Fibroblast of peridontal ligament (primary cell): ENCODE measurements at regions not wholly inside any gene's neighbourhood (a gene's known extent, or its start where the extent isn't known, plus 50 kb on each side); places are given as distances from the start of the nearest gene placed in this dataset.
"Not testable (repeated sequence)": the region's sequence is repeated elsewhere in the genome, so short reads cannot be mapped to it uniquely, and the experiment has no call there.

Experiments used
- DNase-seq: peaks from one replicate; pipeline ENCODE4 v3.0.0-alpha.2; 2010; ENCODE audit errors: extremely low read depth

DNA sequence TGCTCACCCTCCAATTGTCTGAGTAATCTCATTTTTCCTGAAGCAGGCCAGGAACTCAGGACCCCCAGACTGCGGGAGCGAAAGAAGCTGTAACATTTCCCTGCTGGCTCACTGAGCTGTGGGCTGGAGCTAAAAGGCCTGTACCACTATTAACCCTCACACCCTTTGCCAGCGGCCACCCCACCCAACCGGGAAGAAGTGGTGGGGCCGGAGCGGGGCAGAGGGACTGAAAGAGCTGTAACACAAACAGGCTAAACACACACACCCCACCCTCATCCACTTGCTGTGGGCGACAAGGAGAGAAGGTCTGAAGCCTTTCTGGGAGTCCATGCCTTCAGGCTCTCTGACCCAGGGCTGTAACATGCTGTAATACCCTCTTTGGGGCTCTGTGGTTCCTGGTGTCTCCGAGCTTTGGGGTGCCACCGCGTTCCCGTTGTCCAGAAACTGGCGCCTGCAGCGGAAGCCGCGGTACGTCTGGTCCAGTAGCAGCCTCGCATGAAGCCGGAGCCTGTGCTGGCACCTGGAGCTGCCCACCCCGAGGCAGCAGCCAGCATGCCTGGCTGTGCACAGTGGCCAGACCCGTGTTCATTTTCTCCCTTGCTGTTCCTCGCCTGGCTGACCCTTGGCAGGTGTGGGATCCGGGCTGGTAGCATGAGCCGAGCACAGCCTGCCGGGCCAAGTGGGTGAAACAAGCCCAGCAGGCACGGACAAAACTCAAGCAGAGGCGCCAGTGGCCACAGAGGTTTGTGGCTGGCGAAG, 345.5 kb upstream of the MGAT4C start:
- DNase-seq, result no peak

DNA sequence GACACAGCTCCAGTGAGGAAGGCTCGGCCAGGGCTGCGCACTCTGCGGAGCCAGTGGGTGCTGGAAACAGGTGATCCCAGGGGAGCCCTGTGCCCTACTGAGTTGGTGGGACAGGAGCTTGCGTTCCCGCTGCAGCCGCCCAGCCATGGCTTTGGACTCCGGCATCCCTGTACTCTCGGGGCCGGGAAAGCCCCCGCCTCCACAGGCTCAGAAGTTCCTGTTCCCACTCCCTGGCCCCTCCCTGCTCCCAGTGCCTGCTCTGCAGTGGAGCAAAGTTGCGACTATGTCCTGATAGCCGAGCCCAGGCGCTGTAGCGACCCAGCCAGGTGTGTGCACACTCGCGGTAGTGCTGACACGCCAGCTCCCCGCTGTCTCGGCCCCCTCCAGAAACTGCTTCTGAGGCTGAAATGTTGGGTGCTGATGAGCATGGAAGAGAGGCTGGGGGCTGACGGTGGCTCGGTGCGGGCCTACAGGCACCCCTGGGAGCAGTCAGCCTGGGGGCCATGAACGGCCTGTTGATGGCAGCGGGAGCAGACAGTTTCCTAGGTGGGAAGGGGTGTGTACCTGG, 344.6 kb upstream of the MGAT4C start:
- no peak for DNase-seq

DNA sequence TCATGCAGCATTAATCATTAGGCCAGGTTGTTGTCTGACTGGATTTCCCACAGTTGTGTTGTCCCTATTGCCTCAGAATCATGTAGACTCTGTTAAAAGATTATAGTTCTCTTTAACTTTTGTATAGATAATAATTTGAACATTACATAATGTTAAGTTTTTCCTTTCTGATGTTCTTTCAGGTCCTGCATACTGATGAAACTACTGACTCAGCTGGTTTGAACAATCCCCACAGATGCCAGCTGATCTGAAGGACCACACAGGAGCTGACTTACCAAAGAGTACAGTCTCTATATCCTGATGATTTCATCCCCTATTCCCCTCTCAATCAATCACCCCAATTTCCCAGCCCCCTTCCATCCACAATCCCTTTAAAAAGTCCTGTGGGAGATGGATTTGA, 341.2 kb upstream of the MGAT4C start:
- no peak for DNase-seq

DNA sequence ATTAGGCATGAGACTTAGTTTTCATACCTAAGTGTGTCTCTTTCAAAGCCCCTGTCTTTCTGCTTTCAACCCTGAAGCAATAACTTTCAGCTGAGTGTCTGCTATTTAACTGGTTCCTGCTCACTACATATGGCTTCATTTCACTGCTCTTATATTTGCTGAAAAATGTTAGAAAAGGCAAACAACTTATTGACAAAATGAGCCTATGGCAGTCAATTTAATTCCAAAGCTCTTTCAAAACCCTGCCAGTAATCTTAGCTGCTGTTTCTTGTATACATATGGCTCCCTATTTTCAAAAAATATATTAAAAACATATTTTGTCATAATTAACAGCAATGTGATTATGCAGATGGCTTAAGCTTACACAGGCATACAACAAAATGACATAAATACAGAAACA, 334.1 kb upstream of the MGAT4C start:
- DNase-seq, result no peak

DNA sequence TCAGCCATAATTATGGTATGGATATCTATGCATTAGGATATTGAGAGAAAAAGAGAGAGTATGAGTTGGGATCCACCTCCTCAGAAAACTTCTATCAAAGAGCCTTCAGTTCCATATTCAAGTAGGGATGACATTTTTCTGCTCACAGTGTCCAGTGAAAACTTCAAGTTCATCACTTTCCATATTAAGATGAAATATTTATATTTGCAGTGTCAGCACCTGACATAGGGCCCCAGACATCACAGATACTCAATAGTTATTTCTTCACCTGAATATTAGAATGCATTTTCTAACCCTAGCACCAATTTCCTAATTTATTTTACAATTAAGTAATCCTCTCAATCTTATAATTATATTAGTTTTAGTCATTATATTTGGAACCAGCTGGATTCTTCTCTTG, 318.0 kb upstream of the MGAT4C start:
- no peak for DNase-seq

DNA sequence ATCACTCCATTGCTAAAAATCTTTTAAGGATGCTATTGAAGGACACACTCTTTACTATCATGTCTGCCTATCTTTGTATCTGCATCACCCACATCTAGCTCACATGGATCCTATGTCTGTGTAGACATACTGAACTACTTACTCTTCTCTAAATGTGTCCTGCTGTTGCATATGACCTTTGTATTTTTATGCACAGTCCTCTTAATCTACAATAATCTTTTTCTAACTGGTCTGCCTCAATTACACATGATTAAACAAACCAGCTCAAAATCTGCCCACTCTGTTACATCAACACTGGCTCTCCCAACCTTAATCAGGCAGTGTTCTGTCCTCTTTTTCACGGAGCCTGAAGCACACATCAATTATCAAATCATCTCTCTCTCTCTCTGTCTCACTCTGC, 316.3 kb upstream of the MGAT4C start:
- no peak for DNase-seq

DNA sequence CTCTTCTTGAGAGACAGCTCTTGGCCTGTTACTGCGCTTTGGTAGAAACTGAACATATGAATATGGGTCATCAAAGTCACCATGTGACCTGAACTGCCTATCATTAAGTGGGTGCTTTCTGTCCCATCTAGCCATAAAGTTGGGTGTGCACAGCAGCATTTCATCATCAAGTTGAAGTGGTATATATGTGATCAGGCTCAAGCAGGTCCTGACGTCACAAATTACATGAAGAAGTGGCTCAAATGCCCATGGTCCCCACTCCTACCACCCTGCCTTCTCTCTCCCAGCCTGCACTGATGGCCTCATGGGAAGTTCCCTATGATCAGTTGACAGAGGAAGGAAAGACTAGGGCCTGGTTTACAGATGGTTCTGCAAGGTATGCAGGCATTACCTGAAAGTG, 308.8 kb upstream of the MGAT4C start:
- no peak for DNase-seq

DNA sequence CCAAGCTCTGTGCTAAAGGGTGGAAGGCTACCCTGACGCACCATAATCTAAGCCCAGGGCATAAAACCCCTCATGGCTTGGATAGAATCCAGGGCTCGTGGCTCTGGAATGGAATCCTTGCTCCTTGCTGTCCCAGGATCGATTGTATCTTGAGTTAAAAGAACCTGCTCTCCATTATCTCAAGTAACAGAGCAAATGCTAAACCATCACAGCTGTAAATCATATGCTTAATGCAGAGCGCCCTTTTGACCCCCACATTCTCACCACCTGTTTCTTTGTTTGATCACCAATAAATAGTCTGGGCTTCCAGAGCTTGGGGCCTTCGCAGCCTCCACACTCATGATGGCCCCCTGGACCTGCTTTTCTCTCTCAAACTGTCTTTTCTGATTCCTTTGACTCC, 299.3 kb upstream of the MGAT4C start:
- not testable (repeated sequence) for DNase-seq

DNA sequence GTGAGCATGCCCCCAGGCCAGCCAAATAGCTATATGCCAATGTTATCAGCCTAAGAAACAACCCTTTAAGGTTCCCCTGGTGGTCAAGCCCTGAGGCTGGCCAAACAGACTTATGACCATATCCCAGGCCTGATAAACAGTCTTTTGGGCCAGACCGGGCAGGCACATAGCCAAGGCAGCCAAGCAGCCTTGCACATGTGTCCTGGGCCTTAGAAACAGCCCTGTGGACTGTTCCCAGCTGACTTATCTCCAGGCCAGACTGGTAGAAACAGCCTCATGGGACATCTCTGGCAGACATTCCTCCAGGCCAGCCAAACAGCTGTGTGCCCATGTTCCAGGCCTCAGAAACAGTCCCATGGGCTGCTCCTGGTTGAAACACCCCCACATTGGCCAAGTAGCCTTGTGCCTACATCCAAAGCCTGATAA, 295.0 kb upstream of the MGAT4C start:
- DNase-seq, result peak; percentile 39

DNA sequence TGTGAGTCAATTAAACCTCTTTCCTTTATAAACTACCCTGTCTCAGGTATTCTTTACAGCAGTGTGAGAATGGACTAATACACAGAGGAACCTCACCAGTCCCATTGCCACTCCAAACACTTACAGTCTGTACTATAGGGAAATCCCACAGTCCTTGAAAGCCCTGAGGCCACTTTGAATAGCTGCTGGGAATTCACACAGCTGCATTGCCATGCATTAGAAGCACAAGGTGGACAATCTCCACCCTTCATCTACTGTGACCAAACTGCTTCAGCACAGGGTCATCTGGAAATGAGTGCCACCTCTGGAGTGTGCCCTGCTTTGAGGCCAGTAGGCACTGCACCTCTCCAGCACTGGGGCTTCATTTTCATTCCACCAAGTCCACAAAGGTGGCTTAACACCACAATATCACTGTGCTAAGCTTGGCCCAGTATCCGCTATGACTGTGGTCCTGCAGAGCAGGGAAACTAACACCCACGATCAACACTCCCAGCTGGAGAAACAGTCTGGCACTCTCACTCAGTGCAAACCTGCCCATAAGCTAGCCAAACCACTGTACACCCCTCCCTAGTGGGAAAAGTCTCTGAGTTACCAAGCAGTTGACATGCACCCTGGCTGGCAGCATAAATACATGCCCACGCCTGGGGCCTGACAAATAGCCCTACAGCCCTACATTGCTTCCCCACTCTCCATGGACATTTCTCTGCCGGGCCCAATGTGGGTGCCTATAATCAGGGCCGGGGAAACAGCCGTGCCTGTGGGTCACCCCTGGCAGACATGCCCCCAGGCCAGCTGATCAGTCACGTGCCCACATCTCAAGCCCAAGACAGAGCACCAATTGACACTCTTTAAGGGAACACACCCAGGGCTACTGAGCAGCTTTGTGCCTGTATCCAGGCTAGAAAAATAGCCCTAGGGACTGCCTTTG, 294.3 kb upstream of the MGAT4C start:
- DNase-seq, result no peak

DNA sequence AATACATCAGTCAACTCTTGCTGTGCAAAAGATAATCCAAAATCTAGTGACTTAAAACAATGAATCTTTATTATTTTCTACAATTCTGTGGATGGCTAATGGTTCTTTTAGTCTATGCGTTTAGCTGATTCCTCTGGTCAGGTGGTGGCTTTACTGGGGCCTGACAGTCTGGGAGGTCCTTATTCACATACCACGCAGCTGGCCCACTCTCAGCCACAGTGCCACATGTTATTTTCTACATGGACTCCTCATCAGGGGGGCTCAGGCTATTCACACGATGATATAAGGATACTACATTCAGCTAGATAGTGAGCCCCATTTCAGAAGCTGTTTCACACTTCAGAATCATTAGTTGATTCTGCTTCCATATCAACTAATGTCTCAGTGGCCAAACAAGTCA, 287.5 kb upstream of the MGAT4C start:
- DNase-seq, result no peak

DNA sequence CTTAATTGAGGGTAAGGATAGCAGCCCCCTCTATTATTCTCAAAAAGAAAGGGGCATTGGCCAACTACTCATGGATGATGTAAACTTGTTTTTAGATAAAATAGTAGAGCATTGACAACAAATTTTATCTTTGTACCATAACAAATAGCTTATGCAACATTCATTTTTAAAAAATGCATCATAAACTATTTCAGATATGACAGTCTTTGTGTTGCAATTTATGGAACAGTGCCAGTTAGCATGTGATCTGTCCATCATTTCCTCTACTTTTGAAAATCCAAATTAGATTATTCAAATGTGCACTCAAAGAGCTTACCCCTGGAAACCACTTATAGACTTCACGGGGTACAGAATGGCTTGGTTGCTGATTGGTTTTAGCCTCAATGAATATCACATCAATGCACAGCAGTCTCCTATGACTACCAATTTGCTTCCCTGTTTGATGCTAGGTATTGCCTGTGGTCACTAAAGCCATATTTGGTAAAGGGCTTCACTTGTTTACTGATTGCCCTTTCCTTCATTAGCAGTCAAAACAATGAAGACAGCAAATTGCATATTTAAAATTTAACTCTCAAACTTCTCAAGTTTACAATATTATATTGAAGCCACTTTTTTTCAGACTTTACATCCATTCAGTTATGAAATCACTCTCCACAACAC, 274.9 kb upstream of the MGAT4C start:
- peak; percentile 18 for DNase-seq

DNA sequence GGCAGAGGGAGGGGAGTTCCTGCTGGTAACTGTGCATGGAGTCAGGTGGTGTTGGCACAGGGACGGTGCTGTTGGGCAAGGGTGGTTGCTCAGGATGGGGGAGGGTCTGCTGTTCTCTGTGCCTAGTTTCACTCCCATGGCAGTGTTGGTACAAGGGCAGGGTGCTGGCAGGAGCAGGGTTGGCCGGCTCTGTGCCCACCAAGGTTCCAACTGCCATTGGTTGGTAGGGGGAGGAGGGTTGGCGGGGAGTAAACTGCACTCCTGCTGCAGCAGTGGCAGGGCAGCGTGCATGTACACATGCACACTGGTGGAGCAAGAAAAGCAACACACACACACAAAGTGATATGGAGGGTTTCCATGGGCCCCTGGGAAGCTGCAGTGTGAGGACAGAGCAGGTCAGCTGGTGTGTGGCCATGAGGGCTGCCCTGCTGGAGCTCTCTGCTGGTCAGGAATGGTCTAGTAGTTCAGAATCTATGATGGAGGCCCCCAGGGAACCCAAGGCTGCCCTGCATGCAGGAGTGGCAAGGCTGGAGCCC, 269.9 kb upstream of the MGAT4C start:
- DNase-seq, result no peak

DNA sequence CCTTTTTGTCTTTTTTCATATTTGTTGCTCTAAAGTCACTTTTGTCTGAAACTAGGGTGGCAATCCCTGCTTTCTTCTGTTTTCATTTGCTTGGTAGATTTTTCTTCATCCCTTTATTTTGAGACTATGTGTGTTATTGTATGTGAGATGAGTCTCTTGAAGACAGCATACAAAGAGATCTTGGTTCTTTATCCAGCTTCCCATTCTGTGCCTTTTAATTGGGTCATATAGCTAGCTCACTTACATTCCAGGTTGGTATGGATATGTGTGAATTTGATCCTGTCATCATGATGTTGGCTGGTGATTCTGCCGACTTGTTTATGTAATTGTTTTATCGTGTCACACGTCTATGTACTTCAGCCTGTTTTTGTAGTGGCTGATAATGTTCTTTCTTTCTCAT, 267.7 kb upstream of the MGAT4C start:
- no peak for DNase-seq

DNA sequence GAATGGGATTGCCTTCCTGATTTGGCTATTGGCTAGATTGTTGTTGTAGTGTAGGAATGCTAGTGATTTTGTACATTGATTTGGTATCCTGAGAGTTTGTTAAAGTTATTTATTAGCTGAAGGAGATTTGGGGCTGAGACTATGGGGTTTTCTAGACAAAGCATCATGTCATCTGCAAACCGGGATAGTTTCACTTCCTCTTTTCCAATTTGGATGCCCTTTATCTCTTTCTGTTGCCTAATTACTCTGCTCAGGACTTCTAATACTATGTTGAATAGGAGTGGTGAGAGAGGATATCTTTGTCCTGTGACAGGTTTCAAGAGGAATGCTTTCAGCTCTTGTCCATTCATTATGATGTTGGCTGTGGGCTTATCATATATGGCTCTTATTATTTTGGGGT, 265.7 kb upstream of the MGAT4C start:
- no peak for DNase-seq

DNA sequence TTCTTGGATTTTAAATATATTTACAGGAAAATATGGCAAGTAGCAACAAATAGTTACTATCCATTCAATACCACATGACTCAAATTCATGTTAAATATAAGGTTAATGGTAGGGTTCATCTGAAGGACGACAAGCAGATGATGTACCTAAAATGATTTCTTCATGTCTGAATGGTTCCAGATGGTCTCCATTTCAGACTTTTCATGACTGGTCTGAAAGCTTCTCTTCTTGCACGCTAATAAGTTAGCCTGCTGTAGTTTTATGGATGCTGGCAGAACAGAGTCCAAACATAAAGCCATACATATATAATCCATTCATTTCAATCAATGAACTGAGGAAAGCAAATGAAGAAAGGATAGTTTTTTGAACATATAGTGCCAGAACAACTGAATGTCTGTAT, 257.0 kb upstream of the MGAT4C start:
- peak; percentile 72 for DNase-seq

DNA sequence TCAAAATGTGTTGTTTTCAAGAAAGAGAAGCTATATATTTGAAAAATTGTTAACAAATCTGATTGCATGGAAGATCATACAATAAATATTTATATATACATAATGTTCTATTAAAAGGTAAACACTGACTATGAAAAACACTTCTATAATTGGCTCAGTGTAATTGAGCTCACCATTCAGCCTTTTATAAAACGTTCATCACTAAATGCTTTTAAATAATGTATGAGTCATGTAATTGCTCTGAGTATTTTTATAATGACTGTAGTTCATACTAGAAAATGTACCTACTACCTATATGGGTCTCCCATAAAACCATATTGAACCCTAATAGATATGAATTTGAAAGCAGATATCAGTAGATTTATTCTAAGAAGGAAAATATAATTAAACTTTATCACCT, 240.4 kb upstream of the MGAT4C start:
- DNase-seq, result no peak

DNA sequence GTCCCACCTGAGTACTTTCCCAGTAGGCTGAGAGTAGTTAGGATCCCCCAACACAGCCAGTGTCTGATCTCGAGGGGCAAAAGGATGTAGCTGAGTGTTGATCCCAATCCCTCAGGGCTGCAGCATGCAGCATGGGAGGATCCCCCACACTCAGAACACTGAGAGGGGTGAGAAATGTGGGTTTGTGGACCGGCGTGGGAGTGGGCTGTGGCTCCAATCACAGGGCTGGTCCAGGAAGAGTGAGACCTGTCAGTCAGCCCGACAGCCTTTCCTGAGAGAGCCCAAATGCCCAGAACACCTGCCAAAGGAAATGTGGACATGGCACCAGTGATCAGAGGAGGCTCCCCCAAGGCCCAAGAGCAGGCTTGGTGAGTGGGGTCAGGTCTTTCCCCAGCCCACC, 228.3 kb upstream of the MGAT4C start:
- no peak for DNase-seq

DNA sequence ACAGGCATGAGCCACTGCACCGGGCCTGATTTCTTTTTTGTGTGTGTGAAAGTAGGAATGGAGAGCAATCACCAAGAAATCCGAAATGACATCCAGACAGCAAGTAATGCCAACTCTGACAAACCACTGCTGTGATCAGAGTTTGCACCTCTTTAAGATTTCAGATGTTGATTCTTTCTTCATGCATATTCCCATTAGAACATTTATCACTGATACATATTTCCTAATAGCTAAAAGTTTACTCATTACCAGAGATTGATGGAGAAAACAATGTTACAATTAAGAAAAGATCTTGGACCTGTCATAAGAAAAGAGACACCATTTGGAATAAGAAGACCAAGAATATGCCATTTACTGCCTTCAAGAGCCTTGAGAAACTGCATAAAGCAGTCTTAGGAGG, 217.0 kb upstream of the MGAT4C start:
- DNase-seq, result no peak

DNA sequence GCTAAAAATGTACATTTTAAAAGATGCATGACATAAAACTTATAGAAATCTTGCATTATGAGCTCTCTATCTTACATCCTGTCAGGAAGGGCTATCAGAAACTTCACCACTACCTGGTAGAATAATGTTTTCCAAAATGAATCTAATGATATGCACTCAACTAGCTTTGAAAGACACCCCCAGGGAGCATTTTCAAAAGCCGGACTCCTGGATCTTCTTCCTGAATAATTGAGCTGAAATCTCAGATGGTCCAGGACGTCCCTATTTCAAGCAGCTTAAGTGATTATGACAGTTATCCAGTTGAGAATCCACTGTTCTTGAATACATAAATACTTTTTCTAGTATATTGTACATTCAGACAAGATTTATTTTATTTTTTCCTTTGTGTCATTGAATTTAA, 200.6 kb upstream of the MGAT4C start:
- no peak for DNase-seq

DNA sequence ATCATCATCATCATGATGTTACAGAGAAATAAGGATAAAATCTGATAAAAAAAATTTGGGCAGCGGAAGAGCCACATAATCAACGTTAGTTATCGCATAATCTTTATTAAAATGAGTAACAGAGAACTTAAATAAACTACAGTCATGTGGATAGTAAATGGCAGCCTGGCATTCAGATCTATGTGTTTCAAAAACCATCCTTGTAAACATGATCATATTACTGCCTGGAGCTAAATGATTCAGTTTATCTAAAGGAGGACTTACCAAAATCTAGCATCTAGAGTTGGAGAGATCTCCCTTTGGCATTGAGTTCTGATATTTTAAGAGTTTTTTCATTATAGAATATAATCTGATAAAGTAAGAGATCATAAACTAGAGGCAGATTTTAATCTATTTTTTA, 200.1 kb upstream of the MGAT4C start:
- peak; percentile 3 for DNase-seq

DNA sequence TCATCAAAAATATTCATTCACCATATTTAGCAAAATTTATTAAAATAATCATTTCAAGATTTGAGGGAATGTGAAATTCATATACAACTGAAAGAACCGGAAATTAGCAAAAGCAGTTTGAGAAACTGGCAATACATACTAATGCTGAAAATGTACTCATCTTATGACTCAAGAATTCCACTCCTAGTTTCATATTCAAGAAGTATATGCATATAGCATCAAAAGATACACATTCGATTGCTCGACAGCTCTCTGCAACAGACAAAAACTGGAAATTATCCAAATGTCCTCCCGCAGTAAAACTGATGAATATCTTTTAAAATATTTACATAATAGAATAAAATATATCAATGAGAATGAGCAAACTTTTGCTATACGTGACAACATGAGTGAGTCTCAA, 189.2 kb upstream of the MGAT4C start:
- DNase-seq, result no peak
